H1 (cell line): ENCODE measurements at regions not wholly inside any gene's neighbourhood (a gene's known extent, or its start where the extent isn't known, plus 50 kb on each side); places are given as distances from the start of the nearest gene placed in this dataset.
"Not testable (repeated sequence)": the region's sequence is repeated elsewhere in the genome, so short reads cannot be mapped to it uniquely, and the experiment has no call there.

Experiments
- CTCF ChIP-seq, 3 experiments: IDR thresholded peaks; 1 replicate in 2 of 3; 2 replicates in 1 of 3; pipeline versions ENCODE4 v1.5.1 to v1.6.1; 2011; ENCODE audit warnings: low read length in 3 of 3, mild to moderate bottlenecking in 3 of 3, inconsistent platforms in 2 of 3, low read depth in 1 of 3, moderate library complexity in 1 of 3; ENCODE audit not compliant: insufficient read depth in 1 of 3; ENCODE audit errors: control extremely low read depth in 1 of 3
- EGR1 ChIP-seq: IDR thresholded peaks from 2 replicates; pipeline ENCODE4 v1.6.1; 2011; ENCODE audit warnings: low read depth, low read length, borderline replicate concordance
- EZH2 ChIP-seq: fragments of 200-600 bp; sonication (generic); IDR thresholded peaks from 2 replicates; pipeline ENCODE4 v1.7.1; 2012; ENCODE audit warnings: low read depth, mild to moderate bottlenecking, moderate library complexity, low read length, inconsistent platforms; ENCODE audit not compliant: severe bottlenecking
- POLR2A ChIP-seq, 2 experiments: IDR thresholded peaks; 1 replicate in 1 of 2; 2 replicates in 1 of 2; pipeline ENCODE4 v1.6.1; 2011; ENCODE audit warnings: low read depth in 2 of 2, low read length in 2 of 2, mild to moderate bottlenecking in 2 of 2; ENCODE audit errors: control extremely low read depth in 1 of 2
- SP4 ChIP-seq: IDR thresholded peaks from 2 replicates; pipeline ENCODE4 v1.6.1; 2012; ENCODE audit warnings: low read length, inconsistent platforms
- YY1 ChIP-seq: IDR thresholded peaks from 2 replicates; pipeline ENCODE4 v1.6.1; 2011; ENCODE audit warnings: low read depth, mild to moderate bottlenecking, low read length
- ZNF274 ChIP-seq: IDR thresholded peaks from 2 replicates; pipeline ENCODE4 v1.7.0; 2012; ENCODE audit warnings: low read length, borderline replicate concordance; ENCODE audit errors: extremely low read depth

- not testable (repeated sequence) for TF ChIP-seq YY1; CTCF (IDR thresholded peaks at IDR 0.05; ENCODE audit: control extremely low read depth in 1 of 3, insufficient read depth in 1 of 3, low read depth in 1 of 3, low read length in 3 of 3); ZNF274; EGR1; EZH2; POLR2A (IDR thresholded peaks at IDR 0.05; ENCODE audit: control extremely low read depth in 1 of 2, low read depth in 2 of 2, low read length in 2 of 2); SP4
Measured at GRCh38 chr9:135384815-135385405, 94.7 kb upstream of the PPP1R26 start.
